GM10266 (cell line): ENCODE measurements at regions not wholly inside any gene's neighbourhood (a gene's known extent, or its start where the extent isn't known, plus 50 kb on each side); places are given as distances from the start of the nearest gene placed in this dataset.

ENCODE experiments used
- DNase-seq: peaks from one replicate; pipeline ENCODE4 v3.0.0; 2012; ENCODE audit errors: extremely low spot score
- TF ChIP-seq, protein P1 (sequence below): IDR thresholded peaks from 2 replicates; pipeline ENCODE4 v1.5.1; 2012; ENCODE audit warnings: mild to moderate bottlenecking, low read depth; ENCODE audit not compliant: control insufficient read depth, insufficient read depth; ENCODE audit errors: missing control alignments

- DNase-seq = no peak
- TF ChIP-seq, protein P1, sequence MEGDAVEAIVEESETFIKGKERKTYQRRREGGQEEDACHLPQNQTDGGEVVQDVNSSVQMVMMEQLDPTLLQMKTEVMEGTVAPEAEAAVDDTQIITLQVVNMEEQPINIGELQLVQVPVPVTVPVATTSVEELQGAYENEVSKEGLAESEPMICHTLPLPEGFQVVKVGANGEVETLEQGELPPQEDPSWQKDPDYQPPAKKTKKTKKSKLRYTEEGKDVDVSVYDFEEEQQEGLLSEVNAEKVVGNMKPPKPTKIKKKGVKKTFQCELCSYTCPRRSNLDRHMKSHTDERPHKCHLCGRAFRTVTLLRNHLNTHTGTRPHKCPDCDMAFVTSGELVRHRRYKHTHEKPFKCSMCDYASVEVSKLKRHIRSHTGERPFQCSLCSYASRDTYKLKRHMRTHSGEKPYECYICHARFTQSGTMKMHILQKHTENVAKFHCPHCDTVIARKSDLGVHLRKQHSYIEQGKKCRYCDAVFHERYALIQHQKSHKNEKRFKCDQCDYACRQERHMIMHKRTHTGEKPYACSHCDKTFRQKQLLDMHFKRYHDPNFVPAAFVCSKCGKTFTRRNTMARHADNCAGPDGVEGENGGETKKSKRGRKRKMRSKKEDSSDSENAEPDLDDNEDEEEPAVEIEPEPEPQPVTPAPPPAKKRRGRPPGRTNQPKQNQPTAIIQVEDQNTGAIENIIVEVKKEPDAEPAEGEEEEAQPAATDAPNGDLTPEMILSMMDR = no peak
Measured at GRCh38 chr14:57018065-57018464, 207.8 kb upstream of the OTX2 start.

DNA sequence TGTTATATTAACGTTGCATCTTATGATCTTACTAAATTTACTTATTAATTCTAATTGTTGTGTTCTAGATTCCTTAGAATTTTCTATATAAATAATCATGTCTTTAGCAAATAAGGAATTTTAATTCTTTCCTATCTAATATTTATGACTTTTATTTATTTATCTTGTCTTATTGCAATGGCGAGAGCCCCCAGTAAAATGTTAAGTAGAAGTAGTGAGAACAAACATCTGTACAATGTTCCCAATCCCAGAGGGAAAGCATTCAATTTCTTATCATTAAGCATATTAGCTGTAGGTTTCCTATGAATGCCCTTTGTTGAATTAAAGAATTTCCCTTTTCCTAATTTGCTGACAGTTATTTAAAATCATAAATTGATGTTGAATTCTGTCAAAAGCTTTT is 203.7 kb upstream of the OTX2 start:
- DNase-seq = no peak
- TF ChIP-seq, protein P1 = no peak

DNA sequence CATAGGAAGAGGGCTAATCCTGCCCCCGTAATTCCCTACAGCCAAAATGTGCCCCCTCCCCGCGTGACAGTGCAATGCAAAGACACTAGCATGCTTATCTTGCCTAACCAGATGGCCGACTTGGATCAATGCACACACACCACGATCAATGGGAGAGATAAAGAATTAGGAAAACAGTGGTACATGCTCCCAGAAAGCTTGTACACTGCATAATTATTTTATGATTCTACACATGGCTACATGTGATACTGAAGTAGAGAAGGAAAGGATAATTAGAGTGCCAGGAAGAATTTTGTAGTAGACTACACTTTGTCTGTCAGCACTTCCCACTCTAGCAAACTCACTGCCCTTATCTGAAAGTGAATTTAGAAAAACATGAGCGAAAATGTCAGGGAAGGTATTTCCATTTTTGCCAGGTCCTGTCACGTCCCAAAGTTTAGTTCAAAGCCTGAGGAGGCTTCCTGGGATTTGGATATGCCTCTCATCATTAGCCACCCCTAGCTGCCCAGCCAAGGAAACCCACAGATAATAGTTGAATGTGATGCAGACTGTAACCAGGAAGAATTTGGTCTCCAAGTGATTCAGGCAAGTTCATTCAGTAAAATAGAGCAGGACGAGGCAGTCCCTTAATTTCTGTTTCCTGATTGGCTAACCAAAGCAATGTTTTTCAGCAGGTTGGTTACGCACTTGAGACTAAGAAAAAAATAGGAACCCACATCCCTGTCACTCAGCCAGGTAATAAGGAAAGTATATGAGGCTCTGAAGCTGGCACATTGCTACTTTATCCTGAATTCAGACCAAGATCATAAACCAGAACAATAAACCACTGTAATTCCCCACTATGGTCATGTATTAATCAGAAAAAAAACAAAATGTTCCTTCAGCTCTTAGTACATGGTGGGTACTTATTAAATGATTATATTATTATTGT is 199.6 kb upstream of the OTX2 start:
- DNase-seq = no peak
- TF ChIP-seq, protein P1 = no peak

DNA sequence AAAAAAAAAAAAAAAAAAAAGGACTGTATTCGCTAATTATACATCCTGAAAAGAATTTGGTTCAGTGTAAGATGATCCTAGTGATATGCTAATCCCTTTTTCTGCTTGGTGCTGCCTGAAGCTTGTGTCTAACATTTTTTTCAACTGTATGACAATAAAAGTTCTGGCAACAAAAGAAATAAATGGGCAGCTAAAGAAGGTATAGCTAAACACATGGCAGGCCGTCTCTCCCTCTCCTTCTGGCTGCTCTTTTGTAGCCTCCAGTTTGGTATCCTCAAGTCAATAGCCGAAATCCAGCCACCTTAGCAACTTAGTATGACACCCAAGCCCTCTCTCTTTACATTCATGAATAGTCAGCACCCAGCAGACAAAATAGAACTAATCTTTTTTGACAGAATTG is 198.3 kb upstream of the OTX2 start:
- no peak for DNase-seq
- TF ChIP-seq, protein P1 = no peak

- no peak for DNase-seq
- TF ChIP-seq, protein P1 = no peak
Measured at GRCh38 chr14:56998728-56999127, 188.4 kb upstream of the OTX2 start.

GRCh38 chr14:56996721-56997399 is 186.6 kb upstream of the OTX2 start:
- TF ChIP-seq, protein P1 = no peak
- no peak for DNase-seq

DNA sequence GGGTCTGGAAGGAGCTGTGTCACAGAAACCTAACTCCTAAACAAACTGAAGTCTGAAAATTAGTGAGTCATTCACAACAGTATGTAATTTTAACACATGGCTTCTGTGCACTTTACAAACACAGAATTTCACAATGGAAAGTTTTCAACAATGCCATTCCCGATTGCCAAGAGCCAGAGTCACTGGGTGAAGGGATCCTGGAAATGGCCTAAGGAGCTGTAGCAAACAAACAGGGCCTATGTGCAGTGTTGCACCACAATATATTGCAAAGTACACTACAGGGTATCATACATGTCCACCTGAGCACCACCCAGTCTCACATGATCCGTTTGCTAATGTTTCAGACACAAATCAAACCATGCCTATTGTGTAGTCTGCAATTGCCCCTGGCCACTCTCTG is 184.7 kb upstream of the OTX2 start:
- TF ChIP-seq, protein P1 = no peak
- no peak for DNase-seq
